Activated T-cell treated with anti-CD3 and anti-CD28 coated beads for 48 hours (primary cell): ENCODE measurements at regions not wholly inside any gene's neighbourhood (a gene's known extent, or its start where the extent isn't known, plus 50 kb on each side); places are given as distances from the start of the nearest gene placed in this dataset.

Source experiments
- DNase-seq: peaks from one replicate; pipeline ENCODE4 v3.0.0-alpha.2; 2020; ENCODE audit warnings: low read depth

DNA sequence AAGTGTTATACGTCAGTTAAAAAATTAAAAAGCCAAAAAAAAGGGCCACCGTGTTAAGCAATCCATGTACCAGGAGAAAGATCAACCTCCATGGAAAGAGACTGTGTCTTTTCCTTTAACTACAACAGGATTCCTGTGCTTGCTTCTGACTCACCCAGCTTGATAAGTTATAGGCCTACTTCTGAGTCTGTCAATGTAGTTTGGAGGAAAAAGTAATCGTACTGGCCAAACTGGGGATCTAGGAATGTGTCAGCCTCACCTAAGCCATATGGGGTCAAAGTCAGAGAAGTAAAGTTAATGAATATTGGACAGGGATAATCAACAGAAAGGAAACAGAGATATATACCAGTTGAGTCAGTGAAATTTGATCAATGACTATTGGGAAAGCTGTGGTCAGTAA is 470.8 kb upstream of the SLIT2 start:
- DNase-seq: no peak

DNA sequence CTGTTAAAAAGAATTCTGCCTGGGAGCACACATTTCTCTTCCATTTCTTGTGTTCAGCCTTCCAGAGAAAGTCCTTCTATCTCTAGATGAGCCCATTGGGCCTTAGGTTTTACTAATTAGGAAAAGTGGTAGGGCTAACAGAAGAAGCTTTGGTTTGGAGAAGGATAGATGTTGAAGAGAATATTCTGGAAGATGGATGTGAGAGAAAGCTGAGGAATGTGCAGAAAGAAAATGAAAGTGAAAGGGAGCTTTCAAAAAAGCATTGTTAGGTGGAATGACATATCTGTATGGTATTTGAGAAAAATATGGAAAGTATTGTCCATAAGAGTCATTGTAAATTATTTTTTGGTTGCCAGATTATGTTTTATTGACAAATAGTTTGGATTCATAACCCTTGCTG is 474.8 kb upstream of the SLIT2 start:
- DNase-seq: no peak

DNA sequence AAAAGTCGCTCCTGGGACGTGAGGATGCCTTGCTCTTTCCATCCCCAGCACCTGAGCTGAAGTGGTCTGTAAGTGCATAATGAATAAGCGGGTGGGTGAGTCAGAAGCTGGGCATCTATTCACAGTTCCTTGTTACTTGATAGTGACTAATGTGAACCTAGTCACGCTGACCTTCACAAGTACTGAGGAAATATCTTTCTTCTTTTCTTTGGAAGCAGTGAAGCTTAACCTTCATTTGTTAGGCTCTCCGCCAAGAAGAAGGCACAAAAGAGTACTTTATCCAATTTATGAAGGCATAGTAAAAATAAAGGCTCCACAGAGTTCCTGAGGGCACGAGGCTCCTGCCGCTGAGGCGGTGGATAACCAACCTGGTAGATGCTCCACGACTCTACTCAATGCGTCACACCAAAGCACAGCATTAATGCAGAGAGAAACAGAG is 475.7 kb upstream of the SLIT2 start:
- DNase-seq: no peak

DNA sequence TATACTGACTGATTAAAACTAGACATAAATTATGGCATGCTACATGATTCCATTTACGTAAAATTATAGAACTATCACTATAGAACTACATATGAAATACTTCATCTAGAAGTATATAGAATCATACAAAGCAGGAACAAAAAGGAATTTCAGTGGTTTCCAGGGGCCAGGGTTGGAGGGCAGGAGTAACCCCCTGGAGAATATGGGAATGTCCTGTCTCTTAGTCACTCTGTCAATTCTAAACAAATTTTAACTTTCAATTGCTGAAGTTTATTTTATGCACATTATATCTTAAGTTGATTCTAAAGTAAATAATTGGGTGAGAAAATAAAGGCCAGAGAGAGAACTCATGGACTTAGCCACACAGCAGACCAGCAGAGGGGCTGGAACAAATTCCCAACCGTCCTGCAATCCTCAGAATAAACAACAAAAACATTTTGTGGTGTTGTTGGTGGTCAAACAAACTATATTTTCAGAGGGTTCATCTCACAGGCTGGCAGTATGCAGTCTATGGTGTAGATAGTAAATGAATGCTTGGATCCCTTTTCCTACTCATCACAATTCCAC is 476.9 kb upstream of the SLIT2 start:
- DNase-seq: no peak

DNA sequence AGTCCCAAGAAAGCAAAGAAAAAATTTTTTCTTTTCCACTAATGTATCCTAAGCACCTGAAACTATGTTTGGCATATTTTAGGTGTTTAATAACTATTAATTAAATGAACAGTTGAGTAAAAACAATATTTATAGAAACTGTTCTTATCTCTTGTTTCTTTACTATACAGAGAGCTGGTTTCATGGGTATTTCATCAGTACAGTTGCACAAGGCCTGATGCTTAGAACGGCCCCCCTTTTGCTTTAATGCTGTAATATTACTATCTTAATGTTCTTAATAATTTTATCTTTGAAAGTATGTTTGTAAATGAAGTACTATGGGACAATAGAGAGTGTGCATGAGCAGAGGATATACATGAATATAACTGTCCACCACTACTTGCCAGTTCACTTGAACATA is 479.1 kb upstream of the SLIT2 start:
- DNase-seq: no peak

- no peak for DNase-seq
These were observed 495.0 kb upstream of the SLIT2 start for GRCh38 chr4:19756661-19757060.

DNA sequence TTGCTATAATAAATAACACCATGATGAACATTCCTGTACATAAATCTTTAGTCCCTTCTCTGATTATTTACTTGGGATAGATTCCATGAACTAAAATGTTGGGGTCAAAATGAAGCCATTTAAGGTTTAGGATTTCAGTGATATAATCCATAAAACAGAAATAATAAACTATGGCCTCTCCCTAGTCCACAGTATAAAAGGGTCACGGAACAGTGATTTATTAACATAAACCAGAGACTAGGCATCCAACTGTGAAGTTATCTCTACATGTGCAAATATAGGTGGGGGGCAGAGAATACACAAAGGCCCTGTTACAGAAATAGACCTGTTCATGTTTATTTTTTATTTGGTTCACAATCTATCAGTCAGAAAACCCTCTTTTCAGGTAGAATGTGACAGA is 499.1 kb upstream of the SLIT2 start:
- no peak for DNase-seq

DNA sequence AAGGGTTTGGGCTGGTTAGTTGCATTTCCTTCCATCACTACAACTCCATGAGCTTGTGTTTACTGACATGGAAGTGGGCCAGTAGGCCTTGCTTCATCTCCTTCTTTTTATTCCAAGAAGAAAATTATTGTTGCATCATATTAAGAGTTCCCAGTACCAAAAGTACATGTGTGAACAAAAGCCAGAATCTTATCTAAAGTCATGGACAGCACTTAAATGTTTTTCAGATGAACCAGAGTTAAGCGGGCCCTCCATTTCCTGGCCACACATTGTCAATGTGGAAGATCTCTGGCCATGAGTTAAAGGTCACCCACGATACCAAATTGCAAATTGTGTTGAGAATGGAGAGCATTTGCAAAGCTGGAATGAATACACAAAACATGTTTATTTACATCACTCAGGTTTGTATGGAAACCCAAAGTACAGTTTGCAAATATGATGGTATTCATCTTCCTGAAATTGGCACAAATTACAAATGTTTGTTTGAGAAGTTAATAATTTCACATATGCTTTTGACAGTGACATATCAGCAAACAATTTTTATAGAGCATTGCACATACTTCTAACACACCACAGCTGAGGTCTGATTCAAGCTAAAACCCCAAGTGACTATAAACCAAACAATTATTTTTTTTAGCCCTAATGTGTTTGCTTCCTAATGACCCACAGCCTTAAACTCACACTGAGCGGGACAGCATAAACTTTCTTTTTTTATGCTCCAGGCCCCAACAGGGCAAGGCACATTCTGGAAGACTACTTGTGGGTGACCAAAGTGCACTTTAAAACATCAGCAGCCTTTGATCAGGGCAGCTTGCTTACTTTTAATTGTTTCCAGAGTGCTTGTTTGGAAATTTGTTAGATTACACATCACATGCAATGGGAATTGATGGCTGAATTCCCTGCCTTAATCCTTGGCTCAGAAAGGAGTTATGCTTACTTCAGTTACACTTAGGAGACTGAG is 502.9 kb upstream of the SLIT2 start:
- DNase-seq: no peak

DNA sequence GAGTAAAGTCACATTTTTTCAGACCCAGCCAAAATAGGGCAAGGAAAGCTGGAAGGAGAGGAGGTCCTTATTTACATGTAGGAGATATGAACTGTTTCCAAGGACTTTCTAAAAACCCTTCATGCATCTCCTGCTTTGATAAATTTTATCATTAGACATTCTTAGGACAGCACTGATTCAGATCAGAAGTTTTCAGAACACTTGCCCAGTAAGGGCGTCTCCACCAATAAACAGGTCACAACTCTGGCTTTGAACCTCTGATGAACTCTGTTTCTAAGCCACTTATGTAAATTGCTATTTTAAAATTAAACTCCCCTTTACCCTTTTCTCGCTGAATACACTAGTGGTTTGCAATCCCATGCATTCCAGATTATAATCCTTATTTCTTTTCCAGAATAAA is 505.3 kb upstream of the SLIT2 start:
- DNase-seq: no peak

DNA sequence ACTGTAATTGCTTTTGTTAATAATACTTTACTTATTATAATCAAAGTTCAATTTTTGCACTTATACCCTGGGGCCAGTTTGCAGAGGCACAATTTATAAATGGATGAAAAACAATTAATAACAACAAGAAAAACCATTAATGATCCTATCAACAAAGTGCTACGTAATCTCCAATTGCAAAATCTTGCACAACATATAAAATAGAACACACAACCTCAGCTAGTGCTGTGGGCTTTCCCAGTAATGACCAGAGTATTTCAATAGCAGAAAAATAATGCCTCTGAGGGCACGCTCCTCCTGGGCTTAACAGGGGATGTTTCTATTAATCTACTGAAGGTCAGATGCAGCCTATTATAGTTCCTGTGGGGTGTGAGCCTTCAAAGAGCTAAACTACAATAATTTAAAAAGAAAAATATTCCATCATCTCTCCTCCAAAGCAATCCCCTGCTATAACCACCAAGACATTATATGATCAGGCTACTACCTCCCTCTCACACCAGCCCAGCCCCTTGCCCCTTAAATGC is 508.5 kb upstream of the SLIT2 start:
- no peak for DNase-seq

DNA sequence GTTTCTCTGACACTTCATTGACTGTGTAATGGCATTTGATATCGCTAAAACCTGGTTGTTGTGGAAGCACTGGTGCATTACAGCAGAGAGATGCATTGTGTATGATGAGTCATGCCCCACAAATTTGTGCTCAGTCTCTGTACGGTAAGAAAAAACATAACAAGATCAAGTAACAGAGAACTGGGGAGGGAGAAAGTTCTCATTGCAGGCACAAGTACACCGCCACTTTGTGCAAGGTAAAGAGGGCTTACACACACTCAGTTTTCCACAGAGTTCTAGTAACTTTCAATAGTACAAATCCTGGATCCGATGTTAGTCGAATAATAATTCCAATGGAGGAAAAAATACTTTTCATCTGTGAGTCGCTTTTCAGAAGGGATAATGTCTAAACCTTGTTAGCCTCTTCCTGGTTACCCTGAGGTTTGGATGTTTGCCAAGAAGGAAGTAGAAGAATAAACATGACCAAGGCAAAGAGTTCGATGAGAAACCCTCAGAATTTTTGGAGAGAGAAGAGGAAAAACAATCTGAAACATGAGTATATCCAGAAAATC is 512.5 kb upstream of the SLIT2 start:
- DNase-seq: no peak

DNA sequence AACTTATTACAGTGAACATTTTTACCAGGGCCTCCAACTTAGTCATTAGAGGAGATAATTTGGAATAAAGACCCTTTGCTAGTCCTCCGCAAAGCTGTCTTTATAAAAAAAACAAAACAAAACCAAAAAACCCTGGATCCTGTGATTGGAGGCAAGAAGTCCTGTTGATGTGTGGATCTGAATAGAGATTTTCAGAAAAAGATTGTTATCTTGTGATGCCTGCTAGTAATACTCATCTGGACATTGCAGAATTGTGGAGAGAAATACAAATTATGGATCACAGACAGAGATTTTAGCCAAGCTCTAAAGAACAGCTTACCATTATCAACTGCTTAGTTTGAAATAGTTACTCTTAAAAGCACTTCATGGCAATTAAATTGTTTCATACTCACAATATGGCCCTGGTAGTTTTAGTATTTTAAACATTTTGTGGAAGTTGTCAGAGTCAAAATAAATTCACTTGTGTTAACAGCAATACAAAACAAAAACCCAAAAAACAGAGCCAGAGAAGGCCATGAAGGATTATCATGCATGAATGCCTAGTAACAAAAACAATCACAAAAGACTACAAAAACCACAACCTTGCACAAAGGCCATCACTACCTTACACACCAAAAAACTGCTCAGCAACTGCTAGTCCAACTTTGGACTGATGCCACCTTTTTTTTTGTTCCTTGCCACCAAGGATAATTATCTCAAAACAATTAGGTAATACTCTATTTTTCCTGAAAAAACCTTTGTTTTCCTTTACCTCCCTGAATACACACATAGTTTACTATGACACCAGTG is 514.5 kb upstream of the SLIT2 start:
- DNase-seq: no peak

DNA sequence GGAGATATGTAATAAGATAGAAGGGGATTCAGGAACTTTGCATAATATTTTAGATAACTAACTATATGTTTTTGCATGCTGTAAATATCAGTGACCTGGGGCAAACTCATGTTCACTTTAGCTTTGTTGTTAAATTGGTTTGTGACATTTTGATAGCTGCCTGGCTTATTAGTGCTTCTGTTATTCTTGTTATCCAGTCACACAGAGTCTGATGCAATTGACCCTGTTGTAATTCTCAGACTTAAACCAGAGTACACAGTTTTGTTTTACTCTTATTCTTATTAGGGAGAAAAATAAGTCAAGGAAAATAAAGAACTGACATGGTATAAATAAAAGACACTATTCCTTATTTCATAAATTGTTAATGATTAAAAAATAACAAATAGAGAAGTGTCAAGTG is 516.7 kb upstream of the SLIT2 start:
- no peak for DNase-seq

- no peak for DNase-seq
These were observed 521.6 kb upstream of the SLIT2 start for GRCh38 chr4:19729886-19730651.

GRCh38 chr4:19728773-19729172 is 522.9 kb upstream of the SLIT2 start:
- DNase-seq: no peak

DNA sequence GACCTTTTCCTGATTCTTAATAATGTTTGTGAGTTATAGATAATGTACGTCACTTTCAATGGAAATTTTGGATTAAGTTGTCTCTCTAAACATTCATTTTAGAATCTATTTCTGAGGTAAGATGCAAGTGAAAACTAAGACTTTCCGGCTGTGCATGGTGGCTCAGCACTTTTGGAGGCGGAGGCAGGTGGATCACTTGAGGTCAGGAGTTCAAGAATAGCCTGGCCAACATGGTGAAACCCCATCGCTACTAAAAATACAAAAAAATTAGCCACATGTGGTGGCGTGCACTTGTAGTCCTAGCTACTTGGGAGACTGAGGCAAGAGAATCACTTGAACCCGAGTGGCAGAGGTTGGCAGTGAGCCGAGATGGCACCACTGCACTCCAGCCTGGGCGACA is 524.6 kb upstream of the SLIT2 start:
- DNase-seq: no peak

GRCh38 chr4:19725130-19725529 is 526.6 kb upstream of the SLIT2 start:
- no peak for DNase-seq

GRCh38 chr4:19722404-19722803 is 529.3 kb upstream of the SLIT2 start:
- no peak for DNase-seq

GRCh38 chr4:19721587-19721986 is 530.1 kb upstream of the SLIT2 start:
- no peak for DNase-seq

GRCh38 chr4:19720610-19721009 is 531.1 kb upstream of the SLIT2 start:
- DNase-seq: no peak

GRCh38 chr4:19720190-19720589 is 531.5 kb upstream of the SLIT2 start:
- no peak for DNase-seq

DNA sequence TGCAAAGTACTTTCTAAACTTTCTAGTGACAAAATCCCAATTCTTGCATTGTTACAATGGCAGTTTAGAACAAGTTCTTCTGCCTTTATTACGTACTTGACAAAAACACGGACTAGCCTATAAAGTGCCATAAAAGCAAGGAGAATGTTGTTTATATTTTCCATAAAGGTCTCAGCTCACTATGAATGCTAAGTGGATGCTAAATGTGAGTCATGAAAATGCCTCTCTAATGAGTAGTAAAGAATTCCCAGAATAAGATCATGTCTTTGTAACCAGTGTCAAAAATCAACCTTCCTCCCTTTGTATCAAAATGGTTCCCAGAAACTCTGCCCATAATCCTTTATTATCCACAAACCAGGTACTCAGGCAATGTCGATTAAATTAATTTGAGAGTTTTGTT is 539.8 kb upstream of the SLIT2 start:
- DNase-seq: no peak
